Aorta (tissue), 5 donors: ENCODE measurements at regions not wholly inside any gene's neighbourhood (a gene's known extent, or its start where the extent isn't known, plus 50 kb on each side); places are given as distances from the start of the nearest gene placed in this dataset.

ENCODE experiments used
- ATAC-seq: fragments of 200-7000 bp; cut with Tn5 transposase; one replicate; pipeline ENCODE4 v1.9.1; 2022; ENCODE audit warnings: moderate library complexity; ENCODE audit not compliant: low FRiP score
- DNase-seq, 2 donors: peaks; one replicate each; pipeline ENCODE4 v3.0.0-alpha.2; 2020
- H3K27ac ChIP-seq, 2 donors: one replicate each; pipeline ENCODE4 v1.5.1; 2013; ENCODE audit warnings: low read length in 2 of 2, mild to moderate bottlenecking in 2 of 2, moderate library complexity in 2 of 2, control low read depth in 1 of 2, inconsistent platforms in 1 of 2, low read depth in 1 of 2
- H3K27me3 ChIP-seq, 2 donors: one replicate each; pipeline ENCODE4 v1.6.1; 2013; ENCODE audit warnings: control low read depth in 1 of 2, low read length in 1 of 2, mild to moderate bottlenecking in 1 of 2, moderate library complexity in 1 of 2; ENCODE audit not compliant: insufficient read depth in 2 of 2, control insufficient read depth in 1 of 2
- H3K36me3 ChIP-seq, 2 donors: one replicate each; pipeline ENCODE4 v1.6.1; 2013; ENCODE audit warnings: control low read depth in 1 of 2, low read length in 1 of 2, mild to moderate bottlenecking in 1 of 2; ENCODE audit not compliant: insufficient read depth in 2 of 2, control insufficient read depth in 1 of 2
- H3K4me1 ChIP-seq, 2 donors: one replicate each; pipeline ENCODE4 v1.6.1; 2013; ENCODE audit warnings: low read length in 2 of 2, control low read depth in 1 of 2, mild to moderate bottlenecking in 1 of 2, moderate library complexity in 1 of 2; ENCODE audit not compliant: insufficient read depth in 2 of 2, control insufficient read depth in 1 of 2
- H3K4me3 ChIP-seq, 2 donors: one replicate each; pipeline ENCODE4 v1.5.1; 2013; ENCODE audit warnings: low read length in 2 of 2, control low read depth in 1 of 2, mild to moderate bottlenecking in 1 of 2
- H3K9me3 ChIP-seq: one replicate; pipeline ENCODE4 v1.6.1; 2013; ENCODE audit warnings: mild to moderate bottlenecking, low read length; ENCODE audit not compliant: control insufficient read depth
- whole genome bisulfite sequencing, 2 donors: extraction: QIAGEN DNeasy Blood & Tissue Kit; methylation state at CpG; one replicate each; pipeline ENCODE4 v1.1.7; 2013; 5-methylcytosine and 5-hydroxymethylcytosine counted together
- intact Hi-C, 2 donors: fragments of 100-400 bp; cut with DNase I; formaldehyde crosslinking; loops; one replicate each; pipeline versions ENCODE4 v1.14.2 to v1.15.0; 2022
- donor health status: healthy with polysubstance abuse.
- donor health status: Bipolar disorder and iron deficiency.
- donor health status: DM: no; HTN: no; CAD: no.
- donor health status: DM: no; HTN: no; CAD: no.
- donor health status: DM: yes; HTN: yes; CAD: no.

- ATAC-seq (no peak), DNase-seq (no peak)
- H3K9me3 ChIP-seq, result no peaks in the 10 kb centered on the region
- H3K27ac ChIP-seq, result no peak overlapping the region
- no peak overlapping the region for H3K4me3 ChIP-seq
- 71 to 94% methylated on average over 2 of the region's 2 CpGs for WGBS, 2 donors
- no peaks in the 10 kb centered on the region for H3K27me3 ChIP-seq
- intact Hi-C loops, result no loop called here
- H3K36me3 ChIP-seq, result no peaks in the 10 kb centered on the region
- no peaks in the 10 kb centered on the region for H3K4me1 ChIP-seq
Measured at GRCh38 chr9:87390361-87390760, 107.3 kb upstream of the DAPK1 start.

- no peaks in the 10 kb centered on the region for H3K9me3 ChIP-seq
- 79 to 92% methylated on average over 2 of the region's 2 CpGs for WGBS, 2 donors
- DNase-seq, result no peak
- ATAC-seq, result no peak
- H3K4me3 ChIP-seq, result no peak overlapping the region
- no peak overlapping the region for H3K27ac ChIP-seq
- intact Hi-C loops, result no loop called here
- no peaks in the 10 kb centered on the region for H3K4me1 ChIP-seq
- no peaks in the 10 kb centered on the region for H3K36me3 ChIP-seq
- H3K27me3 ChIP-seq, result no peaks in the 10 kb centered on the region
Measured at GRCh38 chr9:87392086-87392485, 105.6 kb upstream of the DAPK1 start.

DNA sequence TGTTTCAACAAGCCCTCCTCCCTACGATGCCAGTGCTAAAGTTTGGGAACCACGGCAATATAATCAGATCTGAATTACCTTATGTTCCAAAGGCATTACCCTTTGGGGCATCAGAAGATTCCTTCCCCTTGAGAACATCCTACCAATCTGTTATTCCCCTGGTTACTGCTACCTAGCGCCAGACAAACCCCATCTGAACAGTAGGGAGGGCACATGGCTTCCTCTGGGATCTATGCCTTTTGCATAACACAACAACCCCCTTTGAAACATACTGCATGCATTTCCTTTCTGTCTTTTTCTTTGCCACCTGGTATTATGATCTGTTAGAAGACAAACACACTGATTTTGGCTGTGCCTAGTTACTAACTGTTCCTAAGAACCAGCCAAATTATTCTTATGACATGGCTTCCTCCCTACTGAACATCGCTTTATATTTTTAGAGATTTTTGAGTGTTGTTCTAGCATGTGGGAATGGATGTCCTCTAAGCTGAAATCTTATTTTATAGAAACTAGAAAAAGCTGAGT, 103.9 kb upstream of the DAPK1 start:
- no peaks in the 10 kb centered on the region for H3K36me3 ChIP-seq
- DNase-seq, result no peak
- no peaks in the 10 kb centered on the region for H3K27me3 ChIP-seq
- intact Hi-C loops, result no loop called here
- WGBS, 2 donors, result 92 to 95% methylated on average over 4 of the region's 4 CpGs
- no peaks in the 10 kb centered on the region for H3K4me1 ChIP-seq
- ATAC-seq, result no peak
- H3K4me3 ChIP-seq, result no peak overlapping the region
- H3K9me3 ChIP-seq, result no peaks in the 10 kb centered on the region
- no peak overlapping the region for H3K27ac ChIP-seq

DNA sequence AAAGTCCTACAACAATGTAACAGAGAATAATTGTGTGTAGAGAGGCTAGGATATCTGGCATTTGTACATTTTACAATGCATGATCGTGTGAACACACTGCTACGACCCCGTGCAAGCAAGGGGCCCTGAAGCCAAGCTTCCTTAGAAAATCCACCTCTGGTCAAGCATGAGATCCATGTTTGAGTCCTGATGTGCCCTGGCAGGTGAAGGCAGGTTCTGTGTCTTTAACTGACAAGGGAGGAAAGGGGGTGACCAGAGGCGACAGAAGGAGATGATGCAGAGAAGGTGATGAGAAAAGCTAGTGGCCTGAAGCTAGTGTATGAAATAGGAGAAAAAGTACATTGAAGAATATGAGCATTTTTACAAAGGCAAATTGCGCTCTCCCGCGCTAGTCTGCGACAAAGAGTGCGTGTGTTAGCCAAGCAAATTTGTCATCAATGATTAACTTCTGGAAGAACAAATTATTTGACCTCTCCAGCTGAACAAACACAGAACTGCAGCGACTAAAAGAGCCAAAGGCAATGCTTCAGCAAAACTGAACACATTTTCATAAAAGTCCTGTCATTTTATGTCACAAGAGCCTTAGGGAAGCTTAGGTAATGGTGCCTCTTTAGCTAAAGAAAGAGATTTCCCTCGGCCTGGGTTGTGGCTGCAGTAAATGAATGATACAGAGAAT, 101.7 kb upstream of the DAPK1 start:
- Histone ChIP-seq H3K27ac (no peak overlapping the region), H3K27me3 (no peaks in the 10 kb centered on the region), H3K36me3 (no peaks in the 10 kb centered on the region), H3K4me1 (no peaks in the 10 kb centered on the region), H3K9me3 (no peaks in the 10 kb centered on the region), H3K4me3 (no peak overlapping the region)
- intact Hi-C loops, result no loop called here
- WGBS, 2 donors, result 44 to 54% methylated on average over 11 of the region's 11 CpGs
- ATAC-seq (no peak), DNase-seq (no peak)

GRCh38 chr9:87401681-87402080, 96.0 kb upstream of the DAPK1 start:
- Histone ChIP-seq H3K27ac (no peak overlapping the region), H3K27me3 (no peaks in the 10 kb centered on the region), H3K9me3 (no peaks in the 10 kb centered on the region), H3K4me1 (no peaks in the 10 kb centered on the region), H3K4me3 (no peak overlapping the region), H3K36me3 (no peaks in the 10 kb centered on the region)
- WGBS, 2 donors, result 77 to 78% methylated on average over 7 of the region's 7 CpGs
- DNase-seq (no peak), ATAC-seq (no peak)
- intact Hi-C loops, result no loop called here

DNA sequence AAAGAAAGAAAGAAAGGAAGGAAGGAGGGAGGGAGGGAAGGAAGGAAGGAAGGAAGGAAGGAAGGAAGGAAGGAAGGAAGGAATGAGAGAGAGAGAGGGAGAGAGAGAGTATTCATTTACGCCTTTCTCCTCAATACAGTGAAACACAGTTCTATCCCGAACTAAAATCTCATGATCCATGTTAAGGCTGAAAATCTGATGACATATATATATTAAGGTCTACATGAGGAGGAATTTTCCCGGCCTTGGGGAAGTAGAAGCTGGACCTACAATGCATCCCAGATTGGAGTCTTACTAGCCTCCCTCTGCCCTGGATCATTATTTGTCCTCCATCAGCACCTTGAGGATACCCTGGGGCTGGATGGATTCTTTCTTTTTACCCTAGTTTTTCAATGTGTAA, 95.1 kb upstream of the DAPK1 start:
- Histone ChIP-seq H3K36me3 (no peaks in the 10 kb centered on the region), H3K27me3 (no peaks in the 10 kb centered on the region), H3K27ac (no peak overlapping the region), H3K4me1 (no peaks in the 10 kb centered on the region), H3K4me3 (no peak overlapping the region), H3K9me3 (no peaks in the 10 kb centered on the region)
- ATAC-seq (no peak), DNase-seq (no peak)
- intact Hi-C loops, result no loop called here
- 85 to 86% methylated on average over 3 of the region's 3 CpGs for WGBS, 2 donors

DNA sequence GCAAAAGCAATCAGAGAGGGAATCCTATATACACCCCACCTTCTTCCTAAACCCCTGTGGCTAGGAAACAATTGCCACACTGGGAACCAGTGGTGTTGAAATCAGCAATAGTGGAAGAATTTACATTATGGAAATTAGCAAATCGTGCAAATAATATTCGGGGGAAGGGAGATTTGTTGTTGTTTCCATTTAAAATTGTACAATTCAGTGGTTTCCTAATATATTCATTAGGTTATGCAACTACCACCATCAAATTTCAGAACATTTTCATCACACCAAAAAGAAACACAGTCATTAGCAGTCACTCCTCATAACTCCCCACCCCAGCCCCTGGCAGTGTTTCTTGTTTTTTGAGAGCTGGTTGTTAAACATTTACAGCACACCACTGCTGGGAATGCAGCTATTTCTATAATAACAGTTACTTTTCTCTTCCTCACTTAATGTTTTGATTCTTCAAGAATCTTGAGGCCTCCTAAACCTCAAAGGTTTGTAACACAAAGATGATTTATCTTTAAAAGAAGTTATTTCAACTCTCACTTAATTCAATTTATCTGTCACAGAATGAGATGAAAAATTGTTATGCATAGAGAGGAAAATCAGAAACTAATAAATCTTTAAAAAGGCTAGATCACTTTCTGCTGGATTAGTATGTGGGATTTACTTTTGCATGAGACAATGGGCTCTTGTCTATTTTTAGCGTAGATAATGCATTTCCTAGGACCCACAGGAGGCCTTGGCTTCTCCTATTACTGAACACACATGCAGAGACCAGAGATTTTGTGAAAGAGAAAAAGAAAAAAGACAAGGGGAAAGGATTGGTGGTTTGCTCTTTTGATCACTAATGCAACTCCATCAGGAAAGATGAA, 91.8 kb upstream of the DAPK1 start:
- Histone ChIP-seq H3K4me1 (no peaks in the 10 kb centered on the region), H3K36me3 (no peaks in the 10 kb centered on the region), H3K27me3 (no peaks in the 10 kb centered on the region), H3K4me3 (no peak overlapping the region), H3K27ac (no peak overlapping the region), H3K9me3 (no peaks in the 10 kb centered on the region)
- WGBS, 2 donors, result 76 to 78% methylated on average over 3 of the region's 3 CpGs
- DNase-seq, result no peak
- intact Hi-C loops, result no loop called here
- no peak for ATAC-seq

GRCh38 chr9:87406543-87407166, 91.0 kb upstream of the DAPK1 start:
- ATAC-seq (no peak), DNase-seq (no peak)
- intact Hi-C loops, result no loop called here
- 77 to 78% methylated on average over 4 of the region's 4 CpGs for WGBS, 2 donors
- Histone ChIP-seq H3K4me1 (no peaks in the 10 kb centered on the region), H3K27ac (no peak overlapping the region), H3K36me3 (no peaks in the 10 kb centered on the region), H3K9me3 (no peaks in the 10 kb centered on the region), H3K4me3 (no peak overlapping the region), H3K27me3 (no peaks in the 10 kb centered on the region)
